SIG-M5 treated with dmso at 0.1 percent for 504 hours (cell line): ENCODE measurements at regions not wholly inside any gene's neighbourhood (a gene's known extent, or its start where the extent isn't known, plus 50 kb on each side); places are given as distances from the start of the nearest gene placed in this dataset.
A peak's percentile ranks its signal among the peaks of the same experiment; 100 is the strongest.

Experiments used
- DNase-seq: peaks from one replicate; lab custom pipeline; 2025; ENCODE audit not compliant: unreplicated experiment; lab: John Stamatoyannopoulos, UW

GRCh38 chr4:53818104-53818503, 226.8 kb upstream of the LNX1 start:
- no peak for DNase-seq

GRCh38 chr4:53816561-53816960, 225.3 kb upstream of the LNX1 start:
- DNase-seq: no peak

- no peak for DNase-seq
Measured at GRCh38 chr4:53815281-53815680, 224.0 kb upstream of the LNX1 start.

DNA sequence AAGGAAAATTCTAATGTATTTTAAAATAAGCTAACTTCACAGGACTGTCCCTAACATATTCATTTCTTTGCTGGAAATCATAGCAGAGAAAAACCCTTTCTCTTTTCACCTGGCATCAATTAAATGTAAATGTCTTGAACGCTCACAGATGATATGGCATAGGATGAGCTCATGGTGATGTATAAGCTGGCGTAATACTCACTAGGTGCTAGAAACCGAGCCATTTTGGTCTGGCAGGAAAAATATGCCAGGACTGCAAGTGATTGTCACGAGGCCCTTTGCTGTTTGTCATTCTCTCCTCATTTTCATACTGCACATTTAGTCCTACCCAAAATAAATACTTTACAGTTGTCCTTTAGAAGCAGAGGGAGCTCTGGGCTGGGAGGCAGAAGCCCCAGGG, 222.7 kb upstream of the LNX1 start:
- DNase-seq: no peak

GRCh38 chr4:53810643-53811042, 219.4 kb upstream of the LNX1 start:
- no peak for DNase-seq

- DNase-seq: no peak
Measured at GRCh38 chr4:53809816-53810215, 218.5 kb upstream of the LNX1 start.

DNA sequence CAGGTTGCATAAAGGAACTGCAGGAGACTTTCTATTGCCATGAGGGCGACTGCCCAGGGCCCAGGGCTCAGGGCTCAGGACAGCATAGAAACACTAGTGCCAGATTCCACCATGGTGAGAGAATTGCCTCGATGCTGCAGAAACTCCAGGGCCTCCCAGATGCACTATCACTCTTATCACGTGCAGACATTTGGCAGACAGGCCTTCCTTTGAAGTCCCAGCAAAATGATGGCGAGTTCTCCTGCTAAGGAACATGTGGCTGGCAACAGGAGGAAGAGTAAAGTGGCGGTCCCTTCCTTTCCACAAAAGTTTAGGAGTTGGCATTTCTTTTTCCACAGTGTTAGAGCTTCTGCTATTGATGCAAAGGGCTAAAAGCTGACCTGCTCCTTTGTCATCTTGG, 214.0 kb upstream of the LNX1 start:
- DNase-seq: no peak

GRCh38 chr4:53804719-53805118, 213.4 kb upstream of the LNX1 start:
- DNase-seq: peak; percentile 29

DNA sequence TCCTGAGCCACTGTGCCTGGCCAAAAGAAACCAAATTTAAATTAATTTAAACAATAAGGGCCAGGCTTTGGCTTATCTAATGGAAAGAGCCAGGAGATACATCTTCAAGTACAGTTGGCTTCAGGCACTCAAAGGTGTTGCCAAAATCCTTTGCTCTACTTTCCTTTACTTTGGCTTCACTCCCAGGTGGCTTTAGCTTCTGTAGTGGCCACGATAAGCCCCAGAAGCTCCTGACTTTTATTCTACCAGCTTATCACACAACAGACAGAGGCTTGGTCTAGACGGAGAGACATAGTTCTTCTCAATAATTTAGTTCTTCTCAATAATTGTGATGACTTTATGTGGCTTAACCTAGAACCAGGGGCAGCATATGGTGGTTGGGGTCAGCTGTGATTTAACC, 211.2 kb upstream of the LNX1 start:
- no peak for DNase-seq

DNA sequence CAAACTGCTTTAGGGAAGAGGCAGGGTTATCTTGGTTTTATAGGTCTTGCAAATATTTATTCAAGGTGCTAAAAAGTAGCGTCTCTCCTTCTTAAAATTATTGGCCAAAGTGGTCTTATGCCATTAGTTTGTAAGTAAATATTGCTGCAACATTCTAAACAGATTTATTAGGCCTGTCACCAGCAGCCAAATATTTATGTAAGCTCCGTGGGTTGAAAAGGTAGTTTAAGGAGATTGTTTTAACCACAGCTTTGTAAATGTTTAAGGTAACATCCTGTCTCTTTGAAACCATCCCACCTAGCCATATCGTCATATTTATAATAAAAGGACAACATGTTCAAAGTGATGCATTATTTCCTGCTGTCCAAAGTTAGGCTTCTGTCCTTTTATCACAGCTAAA, 210.1 kb upstream of the LNX1 start:
- DNase-seq: no peak

GRCh38 chr4:53800741-53801140, 209.5 kb upstream of the LNX1 start:
- no peak for DNase-seq

DNA sequence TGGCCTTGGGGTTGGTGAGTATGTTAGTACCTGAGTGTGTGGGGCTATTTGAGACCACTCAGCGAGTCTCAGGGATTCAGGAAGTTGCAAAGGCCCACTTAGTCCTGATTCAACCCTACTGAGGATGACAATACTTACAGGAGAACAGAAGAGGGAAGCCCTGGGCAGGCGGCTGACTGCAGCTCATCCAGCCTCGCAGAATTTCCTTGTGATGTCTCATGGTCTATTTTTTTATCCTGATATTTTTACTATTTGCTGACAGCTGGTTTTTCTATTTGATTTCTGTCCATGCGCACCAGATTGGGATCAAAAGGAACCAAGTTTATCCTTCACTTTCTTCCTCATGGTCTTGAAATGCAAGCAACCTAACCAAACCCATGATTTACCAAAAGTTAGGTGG, 201.8 kb upstream of the LNX1 start:
- no peak for DNase-seq

DNA sequence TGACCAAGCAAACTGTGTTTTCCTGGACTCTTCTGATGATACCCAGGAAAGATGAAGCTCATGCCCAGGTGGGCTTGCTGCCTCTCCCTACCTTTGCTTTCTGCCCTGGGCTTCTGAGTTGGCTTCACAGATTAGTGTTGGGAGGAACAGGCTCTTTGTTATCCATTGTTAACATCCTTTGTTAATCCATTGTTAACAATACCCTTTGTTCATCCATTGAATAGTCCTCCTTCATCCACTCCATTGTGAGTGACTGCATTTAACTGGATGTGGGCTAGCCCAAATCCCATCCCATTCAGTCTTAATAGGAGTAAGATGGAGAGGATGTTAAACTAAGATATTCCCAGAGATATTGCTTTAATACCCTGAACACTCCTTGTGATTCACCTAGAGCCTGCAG, 199.0 kb upstream of the LNX1 start:
- no peak for DNase-seq

DNA sequence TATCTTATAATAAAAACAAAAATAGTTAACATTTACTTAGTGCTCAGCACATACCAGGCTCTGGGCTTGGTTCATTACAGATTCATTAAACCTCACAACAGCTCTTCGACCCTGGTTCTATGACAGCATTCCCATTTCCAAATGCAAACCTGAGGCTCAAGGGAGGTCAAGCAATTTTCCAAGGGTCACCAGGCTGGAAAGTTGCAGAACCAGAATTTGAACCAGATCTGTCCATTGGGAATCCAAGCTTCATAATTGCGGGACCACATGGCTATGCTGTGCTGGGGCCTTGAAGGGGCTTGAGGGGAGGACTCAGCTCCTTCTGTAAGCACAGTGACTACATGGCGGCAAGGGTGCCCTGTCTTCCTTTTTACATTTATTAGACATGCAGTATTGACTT, 197.3 kb upstream of the LNX1 start:
- DNase-seq: no peak

GRCh38 chr4:53788011-53788410, 196.7 kb upstream of the LNX1 start:
- no peak for DNase-seq

GRCh38 chr4:53786632-53787031, 195.3 kb upstream of the LNX1 start:
- DNase-seq: no peak

- no peak for DNase-seq
Measured at GRCh38 chr4:53785996-53786395, 194.7 kb upstream of the LNX1 start.

GRCh38 chr4:53784112-53784511, 192.8 kb upstream of the LNX1 start:
- no peak for DNase-seq

DNA sequence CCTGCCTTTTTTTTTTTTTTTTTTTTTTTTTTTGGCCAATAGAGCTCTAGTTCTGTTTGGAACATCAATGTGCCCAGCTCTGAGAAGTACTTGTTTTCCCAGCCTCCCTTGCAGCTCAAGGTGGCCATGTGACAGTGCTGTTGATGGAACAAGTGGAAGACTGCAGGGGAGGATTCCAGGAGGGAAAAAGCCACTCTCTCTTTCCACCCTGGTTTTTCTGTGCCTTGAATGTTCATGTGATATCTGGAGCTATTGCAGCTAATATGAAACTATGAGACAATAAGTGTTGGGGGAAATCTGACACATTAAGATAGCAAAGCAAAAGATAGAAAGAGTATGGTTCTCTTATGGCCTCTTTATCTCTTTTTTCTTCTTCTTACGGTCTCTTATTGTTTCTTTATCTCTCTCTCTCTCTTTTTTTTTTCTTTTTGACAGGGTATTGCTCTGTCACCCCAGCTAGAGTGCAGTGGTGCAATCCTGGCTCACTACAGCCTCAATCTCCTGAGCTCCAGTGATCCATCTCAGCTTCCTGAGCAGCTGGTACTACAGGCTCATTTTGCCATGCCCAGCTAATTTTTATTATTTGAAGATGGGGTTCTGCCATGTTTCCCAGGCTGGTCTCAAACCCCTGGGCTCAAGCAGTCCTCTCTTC, 192.0 kb upstream of the LNX1 start:
- no peak for DNase-seq

DNA sequence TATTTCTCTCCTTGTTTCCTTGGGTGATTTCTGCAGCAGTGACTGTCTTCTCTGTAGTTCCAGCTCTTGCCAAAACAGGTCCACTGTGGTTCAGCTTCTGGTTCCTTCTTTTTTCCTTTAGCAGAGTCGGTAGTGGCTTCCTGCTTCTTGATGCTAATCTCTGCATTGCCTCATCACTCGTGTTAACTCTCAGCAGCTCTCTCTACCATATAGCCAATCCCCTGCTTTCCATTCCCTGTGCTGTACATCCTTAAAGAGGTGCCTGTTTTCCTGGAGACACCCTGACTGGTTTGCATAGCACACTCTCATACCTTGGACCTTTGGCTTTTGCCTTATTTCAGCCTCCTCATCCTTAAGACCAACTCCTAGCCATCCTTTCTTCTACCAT, 191.2 kb upstream of the LNX1 start:
- DNase-seq: peak; percentile 31

DNA sequence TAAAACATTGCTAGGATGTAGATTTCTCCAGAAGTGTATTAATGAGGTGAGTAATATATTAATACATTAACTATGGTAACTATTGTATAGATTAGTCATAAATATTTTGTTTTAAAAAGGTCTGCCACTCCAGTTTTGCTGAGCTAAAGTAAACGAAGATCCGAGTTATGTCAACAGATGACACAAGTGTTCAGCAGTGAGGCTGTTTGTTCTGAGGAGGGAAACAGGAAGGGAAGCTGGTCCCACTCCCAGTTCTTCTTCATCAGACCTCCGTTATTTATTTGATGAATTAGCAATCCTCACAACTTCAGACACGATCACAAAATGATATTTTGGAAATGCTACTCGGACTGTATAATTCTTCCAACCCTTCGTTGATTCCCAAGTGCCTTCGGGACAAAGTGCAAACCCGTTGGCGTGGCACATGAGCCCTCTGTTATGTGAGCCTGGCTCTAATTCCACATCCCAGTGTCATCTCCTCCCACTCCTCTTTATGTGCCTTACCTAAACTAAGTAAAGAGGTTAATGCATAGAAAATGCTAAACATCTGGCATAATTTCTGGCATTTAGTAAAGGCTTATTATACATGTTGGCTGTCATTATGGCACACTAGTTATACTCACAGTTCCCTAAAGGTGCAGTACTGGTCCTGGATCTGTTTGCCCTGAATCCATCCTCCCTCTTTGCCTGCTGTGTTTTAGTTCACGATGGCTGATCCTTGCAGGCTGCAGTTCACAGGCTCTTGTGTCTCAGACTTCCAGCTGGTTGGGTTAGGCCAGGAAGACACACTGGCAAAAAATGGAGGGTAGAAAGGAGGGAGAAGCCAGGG, 190.6 kb upstream of the LNX1 start:
- DNase-seq: no peak

DNA sequence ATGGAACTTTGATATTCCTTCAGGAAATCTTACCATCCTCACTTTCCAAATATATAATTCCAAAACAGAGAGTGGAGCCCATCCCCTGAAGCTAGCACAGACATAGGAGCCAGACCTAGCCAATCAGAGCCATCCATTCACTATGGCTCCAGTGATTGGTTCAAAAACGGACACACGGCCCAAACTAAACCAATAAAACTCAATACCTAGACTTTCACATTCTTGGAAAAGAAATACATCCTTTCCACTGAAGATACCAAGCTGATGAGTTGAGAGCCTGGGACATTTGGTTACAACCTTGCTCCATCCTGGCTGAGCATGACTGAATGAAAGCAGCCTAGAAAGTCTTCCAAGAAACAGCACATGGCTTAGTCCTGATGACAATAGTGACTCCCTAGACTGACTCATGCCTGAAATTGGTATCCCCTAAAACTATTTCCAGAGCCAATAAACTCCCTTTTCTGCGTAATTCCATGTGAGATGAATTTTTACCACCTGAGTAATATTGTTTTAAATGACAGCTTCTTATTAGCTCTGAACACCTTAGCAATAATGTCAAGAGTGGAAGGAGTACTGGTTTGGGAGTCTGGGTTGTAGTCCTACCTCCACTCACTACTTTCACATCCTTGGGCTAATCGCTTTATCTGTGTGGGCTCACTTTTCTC, 189.6 kb upstream of the LNX1 start:
- no peak for DNase-seq
